Prostate gland (tissue), 2 donors: ENCODE measurements at regions not wholly inside any gene's neighbourhood (a gene's known extent, or its start where the extent isn't known, plus 50 kb on each side); places are given as distances from the start of the nearest gene placed in this dataset.

Experiments used
- DNase-seq: peaks from one replicate; pipeline ENCODE4 v3.0.0-alpha.2; 2019; ENCODE audit warnings: low spot score
- H3K27ac ChIP-seq, 2 donors: fragments of 200-600 bp; sonication (generic); 2 replicates each; pipeline ENCODE4 v1.5.1; 2017 to 2019
- H3K27me3 ChIP-seq: fragments of 200-600 bp; sonication (generic); replicated peaks from 2 replicates; pipeline ENCODE4 v1.5.1; 2019; ENCODE audit not compliant: insufficient read depth
- H3K36me3 ChIP-seq, 2 donors: fragments of 200-600 bp; sonication (generic); 1 replicate in 1 of 2; 2 replicates in 1 of 2; pipeline versions ENCODE4 v1.5.1 to v1.8.1; 2017 to 2019
- H3K4me1 ChIP-seq: fragments of 200-600 bp; sonication (generic); replicated peaks from 2 replicates; pipeline ENCODE4 v1.5.1; 2019
- H3K4me3 ChIP-seq, 2 donors: fragments of 200-600 bp; sonication (generic); 2 replicates each; pipeline ENCODE4 v1.5.1; 2017 to 2019
- H3K9me3 ChIP-seq: fragments of 200-600 bp; sonication (generic); 2 replicates; pipeline ENCODE4 v1.5.1; 2017
- POLR2A ChIP-seq: fragments of 450-650 bp; IDR thresholded peaks from one replicate; pipeline ENCODE4 v1.6.1; 2016; ENCODE audit warnings: antibody characterized with exemption, mild to moderate bottlenecking
- POLR2AphosphoS5 ChIP-seq: sonication (generic); formaldehyde crosslinking; IDR thresholded peaks from one replicate; pipeline ENCODE4 v1.6.1; 2017; ENCODE audit warnings: antibody characterized with exemption
- WGBS: methylation state at CpG from one replicate; pipeline ENCODE4 v1.1.5; 2018; 5-methylcytosine and 5-hydroxymethylcytosine counted together
- intact Hi-C: fragments of 100-400 bp; cut with DNase I; formaldehyde crosslinking; loops from one replicate; pipeline ENCODE4 v1.14.2; 2022
- TF ChIP-seq, protein P1 (sequence below), 4 experiments: fragments of 200-600 bp in 2 of 4; fragments of 450-650 bp in 2 of 4; sonication (generic) in 2 of 4; IDR thresholded peaks; 1 replicate in 3 of 4; 2 replicates in 1 of 4; pipeline ENCODE4 v1.5.1; 2016 to 2019; ENCODE audit warnings: antibody characterized with exemption in 4 of 4, mild to moderate bottlenecking in 2 of 4, moderate library complexity in 2 of 4

DNA sequence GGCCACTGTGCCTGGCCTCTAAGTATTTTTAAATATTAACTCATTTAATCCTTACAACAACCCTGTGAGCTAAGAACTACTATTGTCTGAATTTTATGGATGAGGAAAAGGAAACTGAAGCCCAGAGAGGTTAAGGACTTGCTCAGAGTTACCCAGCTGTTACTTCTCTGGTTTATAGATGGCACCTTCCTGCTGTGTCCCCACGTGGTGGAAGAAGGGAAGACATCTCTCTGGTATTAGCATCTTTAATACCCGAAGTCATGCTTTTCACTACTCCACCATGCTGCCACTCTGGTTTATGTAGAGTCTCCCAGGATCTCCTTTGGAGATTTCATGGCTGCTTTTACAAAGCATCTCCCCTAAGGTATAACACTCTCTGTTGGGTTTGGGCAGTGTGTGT lies 105.5 kb upstream of the MKLN1 start:
- H3K4me1 ChIP-seq: no peaks in the 10 kb centered on the region
- H3K27ac ChIP-seq: no peak overlapping the region
- no peak overlapping the region for H3K4me3 ChIP-seq
- TF ChIP-seq POLR2AphosphoS5: no peak
- TF ChIP-seq POLR2A: no peak
- TF ChIP-seq, protein P1, sequence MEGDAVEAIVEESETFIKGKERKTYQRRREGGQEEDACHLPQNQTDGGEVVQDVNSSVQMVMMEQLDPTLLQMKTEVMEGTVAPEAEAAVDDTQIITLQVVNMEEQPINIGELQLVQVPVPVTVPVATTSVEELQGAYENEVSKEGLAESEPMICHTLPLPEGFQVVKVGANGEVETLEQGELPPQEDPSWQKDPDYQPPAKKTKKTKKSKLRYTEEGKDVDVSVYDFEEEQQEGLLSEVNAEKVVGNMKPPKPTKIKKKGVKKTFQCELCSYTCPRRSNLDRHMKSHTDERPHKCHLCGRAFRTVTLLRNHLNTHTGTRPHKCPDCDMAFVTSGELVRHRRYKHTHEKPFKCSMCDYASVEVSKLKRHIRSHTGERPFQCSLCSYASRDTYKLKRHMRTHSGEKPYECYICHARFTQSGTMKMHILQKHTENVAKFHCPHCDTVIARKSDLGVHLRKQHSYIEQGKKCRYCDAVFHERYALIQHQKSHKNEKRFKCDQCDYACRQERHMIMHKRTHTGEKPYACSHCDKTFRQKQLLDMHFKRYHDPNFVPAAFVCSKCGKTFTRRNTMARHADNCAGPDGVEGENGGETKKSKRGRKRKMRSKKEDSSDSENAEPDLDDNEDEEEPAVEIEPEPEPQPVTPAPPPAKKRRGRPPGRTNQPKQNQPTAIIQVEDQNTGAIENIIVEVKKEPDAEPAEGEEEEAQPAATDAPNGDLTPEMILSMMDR (IDR thresholded peaks at IDR 0.05): no peak
- no peaks in the 10 kb centered on the region for H3K9me3 ChIP-seq
- H3K27me3 ChIP-seq: no peaks in the 10 kb centered on the region
- no peaks in the 10 kb centered on the region for H3K36me3 ChIP-seq
- intact Hi-C loops: no loop called here
- WGBS: 80% methylated on average over 2 of the region's 2 CpGs
- no peak for DNase-seq

- no peaks in the 10 kb centered on the region for H3K36me3 ChIP-seq
- H3K27me3 ChIP-seq: no peaks in the 10 kb centered on the region
- no peaks in the 10 kb centered on the region for H3K4me1 ChIP-seq
- intact Hi-C loops: no loop called here
- no peak for DNase-seq
- H3K4me3 ChIP-seq: no peak overlapping the region
- 66% methylated on average over 3 of the region's 3 CpGs for WGBS
- H3K9me3 ChIP-seq: no peaks in the 10 kb centered on the region
- TF ChIP-seq POLR2A (no peak), POLR2AphosphoS5 (no peak)
- TF ChIP-seq, protein P1 (IDR thresholded peaks at IDR 0.05): no peak
- H3K27ac ChIP-seq: no peak overlapping the region
These were observed 104.5 kb upstream of the MKLN1 start for GRCh38 chr7:131223151-131223550.

DNA sequence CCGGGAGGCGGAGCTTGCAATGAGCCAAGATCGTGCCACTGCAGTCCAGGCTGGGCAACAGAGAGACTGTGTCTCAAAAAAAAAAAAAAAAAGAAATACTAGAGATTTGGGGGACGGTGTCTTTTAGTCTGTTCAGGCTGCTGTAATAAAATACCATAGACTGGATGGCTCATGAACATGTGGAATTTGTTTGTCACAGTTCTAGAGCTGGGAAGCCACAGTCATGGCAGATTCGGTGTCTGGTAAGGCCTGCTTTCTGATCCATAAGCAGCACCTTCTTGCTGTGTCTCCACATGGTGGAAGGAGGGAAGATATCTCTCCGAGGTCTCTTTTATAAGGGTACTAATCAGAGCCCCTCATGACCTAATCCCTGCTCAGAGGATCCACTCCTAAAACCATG lies 102.7 kb upstream of the MKLN1 start:
- no peaks in the 10 kb centered on the region for H3K9me3 ChIP-seq
- 90% methylated on average over 6 of the region's 6 CpGs for WGBS
- no peak for DNase-seq
- no peaks in the 10 kb centered on the region for H3K4me1 ChIP-seq
- no peak overlapping the region for H3K4me3 ChIP-seq
- no peaks in the 10 kb centered on the region for H3K36me3 ChIP-seq
- H3K27ac ChIP-seq: peak overlapping the region in 1 of 2 donors; percentile 38
- H3K27me3 ChIP-seq: no peaks in the 10 kb centered on the region
- intact Hi-C loops: no loop called here
- TF ChIP-seq POLR2AphosphoS5: no peak

- intact Hi-C loops: no loop called here
- 25% methylated on average over 9 of the region's 9 CpGs for WGBS
These were observed 101.8 kb upstream of the MKLN1 start for GRCh38 chr7:131225619-131226513.

GRCh38 chr7:131226514-131226865 lies 101.2 kb upstream of the MKLN1 start:
- TF ChIP-seq POLR2AphosphoS5 (no peak), POLR2A (no peak)
- TF ChIP-seq, protein P1 (IDR thresholded peaks at IDR 0.05): no peak
- intact Hi-C loops: no loop called here
- no peaks in the 10 kb centered on the region for H3K36me3 ChIP-seq
- DNase-seq: no peak
- H3K27me3 ChIP-seq: no peaks in the 10 kb centered on the region
- no peaks in the 10 kb centered on the region for H3K9me3 ChIP-seq
- no peak overlapping the region for H3K4me3 ChIP-seq
- no peaks in the 10 kb centered on the region for H3K4me1 ChIP-seq
- H3K27ac ChIP-seq: peak overlapping the region; percentile 1 to 38

More at GRCh38 chr7:131225619-131226513, 101.8 kb upstream of the MKLN1 start:
- Histone ChIP-seq H3K27ac (peak overlapping the region; percentile 1 to 38), H3K36me3 (no peaks in the 10 kb centered on the region), H3K27me3 (no peaks in the 10 kb centered on the region), H3K9me3 (no peaks in the 10 kb centered on the region), H3K4me3 (no peak overlapping the region), H3K4me1 (no peaks in the 10 kb centered on the region)
- TF ChIP-seq POLR2AphosphoS5: no peak
- TF ChIP-seq, protein P1 (IDR thresholded peaks at IDR 0.05): no peak
- TF ChIP-seq POLR2A: no peak
- peak; percentile 14 for DNase-seq
